GM18499 (cell line): ENCODE measurements at regions not wholly inside any gene's neighbourhood (a gene's known extent, or its start where the extent isn't known, plus 50 kb on each side); places are given as distances from the start of the nearest gene placed in this dataset.
"Not testable (repeated sequence)": the region's sequence is repeated elsewhere in the genome, so short reads cannot be mapped to it uniquely, and the experiment has no call there.

Source experiments
- ATAC-seq: cut with Tn5 transposase; IDR thresholded peaks from one replicate; pipeline ENCODE4 v1.9.1; 2021; ENCODE audit warnings: moderate number of reproducible peaks; ENCODE audit not compliant: insufficient read depth, unreplicated experiment

- no peak for ATAC-seq
Measured at GRCh38 chr3:105145511-105145910, 221.2 kb upstream of the ALCAM start.

GRCh38 chr3:105149197-105149596 lies 217.5 kb upstream of the ALCAM start:
- not testable (repeated sequence) for ATAC-seq

GRCh38 chr3:105152987-105153386 lies 213.7 kb upstream of the ALCAM start:
- ATAC-seq = no peak

GRCh38 chr3:105154692-105155091 lies 212.0 kb upstream of the ALCAM start:
- ATAC-seq = no peak

- no peak for ATAC-seq
Measured at GRCh38 chr3:105157067-105157765, 209.5 kb upstream of the ALCAM start.

GRCh38 chr3:105157766-105158085 lies 209.0 kb upstream of the ALCAM start:
- ATAC-seq = no peak

GRCh38 chr3:105158286-105158685 lies 208.4 kb upstream of the ALCAM start:
- no peak for ATAC-seq

- no peak for ATAC-seq
Measured at GRCh38 chr3:105162448-105162847, 204.3 kb upstream of the ALCAM start.

GRCh38 chr3:105166893-105167292 lies 199.8 kb upstream of the ALCAM start:
- ATAC-seq = no peak

GRCh38 chr3:105170423-105170822 lies 196.3 kb upstream of the ALCAM start:
- no peak for ATAC-seq

- no peak for ATAC-seq
Measured at GRCh38 chr3:105174017-105174615, 192.6 kb upstream of the ALCAM start.

GRCh38 chr3:105177576-105177975 lies 189.1 kb upstream of the ALCAM start:
- no peak for ATAC-seq

GRCh38 chr3:105187344-105187743 lies 179.4 kb upstream of the ALCAM start:
- no peak for ATAC-seq

- ATAC-seq = no peak
Measured at GRCh38 chr3:105195260-105195659, 171.4 kb upstream of the ALCAM start.

GRCh38 chr3:105197863-105198262 lies 168.8 kb upstream of the ALCAM start:
- no peak for ATAC-seq

GRCh38 chr3:105199217-105199616 lies 167.5 kb upstream of the ALCAM start:
- no peak for ATAC-seq

- ATAC-seq = no peak
Measured at GRCh38 chr3:105210141-105210540, 156.6 kb upstream of the ALCAM start.

GRCh38 chr3:105214590-105214989 lies 152.1 kb upstream of the ALCAM start:
- no peak for ATAC-seq

- no peak for ATAC-seq
Measured at GRCh38 chr3:105222568-105223093, 144.1 kb upstream of the ALCAM start.

GRCh38 chr3:105223815-105224214 lies 142.9 kb upstream of the ALCAM start:
- no peak for ATAC-seq

GRCh38 chr3:105228696-105229095 lies 138.0 kb upstream of the ALCAM start:
- no peak for ATAC-seq

- no peak for ATAC-seq
Measured at GRCh38 chr3:105232553-105232952, 134.2 kb upstream of the ALCAM start.
